Hepatocyte (in vitro differentiated cells): ENCODE measurements at regions not wholly inside any gene's neighbourhood (a gene's known extent, or its start where the extent isn't known, plus 50 kb on each side); places are given as distances from the start of the nearest gene placed in this dataset.

Experiments used
- DNase-seq: peaks from one replicate; pipeline ENCODE4 v3.0.0-alpha.2; 2016; ENCODE audit warnings: low spot score
- H2AFZ ChIP-seq: fragments of 200-600 bp; sonication (generic); 2 replicates; pipeline ENCODE4 v1.6.0; 2016; ENCODE audit warnings: antibody characterized with exemption, mild to moderate bottlenecking
- H3K27ac ChIP-seq: fragments of 200-600 bp; sonication (generic); 2 replicates; pipeline ENCODE4 v1.5.1; 2016; ENCODE audit warnings: mild to moderate bottlenecking
- H3K27me3 ChIP-seq: fragments of 200-600 bp; sonication (generic); 2 replicates; pipeline ENCODE4 v1.6.1; 2016
- H3K36me3 ChIP-seq: fragments of 200-600 bp; sonication (generic); replicated peaks from 2 replicates; pipeline ENCODE4 v1.5.1; 2016; ENCODE audit warnings: low read depth; ENCODE audit not compliant: insufficient read depth
- H3K4me1 ChIP-seq: fragments of 200-600 bp; sonication (generic); 2 replicates; pipeline ENCODE4 v1.5.1; 2016; ENCODE audit warnings: mild to moderate bottlenecking, moderate library complexity; ENCODE audit not compliant: insufficient read depth
- H3K4me2 ChIP-seq: fragments of 200-600 bp; sonication (generic); 2 replicates; pipeline ENCODE4 v1.6.0; 2016
- H3K4me3 ChIP-seq: fragments of 200-600 bp; sonication (generic); 2 replicates; pipeline ENCODE4 v1.5.1; 2016; ENCODE audit warnings: mild to moderate bottlenecking
- H3K79me2 ChIP-seq: fragments of 200-600 bp; sonication (generic); 2 replicates; pipeline ENCODE4 v1.6.0; 2017; ENCODE audit warnings: mild to moderate bottlenecking
- H3K9me2 ChIP-seq: fragments of 200-600 bp; sonication (generic); replicated peaks from 2 replicates; pipeline ENCODE4 v1.6.0; 2017; ENCODE audit warnings: mild to moderate bottlenecking; ENCODE audit not compliant: insufficient read depth
- H3K9me3 ChIP-seq: fragments of 200-600 bp; sonication (generic); 2 replicates; pipeline ENCODE4 v1.5.1; 2016; ENCODE audit warnings: low read depth, mild to moderate bottlenecking
- H4K20me1 ChIP-seq: fragments of 200-600 bp; sonication (generic); 2 replicates; pipeline ENCODE4 v1.6.0; 2016; ENCODE audit warnings: mild to moderate bottlenecking; ENCODE audit not compliant: insufficient read depth, poor library complexity, severe bottlenecking
- EZH2 ChIP-seq: fragments of 200-600 bp; sonication (generic); IDR thresholded peaks from 2 replicates; pipeline ENCODE4 v1.6.1; 2016; ENCODE audit warnings: antibody characterized with exemption, mild to moderate bottlenecking, borderline replicate concordance
- EZH2phosphoT487 ChIP-seq: fragments of 200-600 bp; sonication (generic); IDR thresholded peaks from one replicate; pipeline ENCODE4 v1.6.1; 2018; ENCODE audit warnings: antibody characterized with exemption, mild to moderate bottlenecking, low read depth, moderate library complexity; ENCODE audit not compliant: unreplicated experiment, severe bottlenecking
- WGBS: methylation state at CpG from one replicate; pipeline ENCODE4 v1.1.6; 2016; ENCODE audit warnings: low lambda C conversion rate; ENCODE audit errors: missing lambda C conversion rate; 5-methylcytosine and 5-hydroxymethylcytosine counted together
- TF ChIP-seq, protein P1 (sequence below): fragments of 200-600 bp; sonication (generic); IDR thresholded peaks from 2 replicates; pipeline ENCODE4 v1.5.1; 2016; ENCODE audit warnings: antibody characterized with exemption, mild to moderate bottlenecking; ENCODE audit not compliant: poor library complexity

DNA sequence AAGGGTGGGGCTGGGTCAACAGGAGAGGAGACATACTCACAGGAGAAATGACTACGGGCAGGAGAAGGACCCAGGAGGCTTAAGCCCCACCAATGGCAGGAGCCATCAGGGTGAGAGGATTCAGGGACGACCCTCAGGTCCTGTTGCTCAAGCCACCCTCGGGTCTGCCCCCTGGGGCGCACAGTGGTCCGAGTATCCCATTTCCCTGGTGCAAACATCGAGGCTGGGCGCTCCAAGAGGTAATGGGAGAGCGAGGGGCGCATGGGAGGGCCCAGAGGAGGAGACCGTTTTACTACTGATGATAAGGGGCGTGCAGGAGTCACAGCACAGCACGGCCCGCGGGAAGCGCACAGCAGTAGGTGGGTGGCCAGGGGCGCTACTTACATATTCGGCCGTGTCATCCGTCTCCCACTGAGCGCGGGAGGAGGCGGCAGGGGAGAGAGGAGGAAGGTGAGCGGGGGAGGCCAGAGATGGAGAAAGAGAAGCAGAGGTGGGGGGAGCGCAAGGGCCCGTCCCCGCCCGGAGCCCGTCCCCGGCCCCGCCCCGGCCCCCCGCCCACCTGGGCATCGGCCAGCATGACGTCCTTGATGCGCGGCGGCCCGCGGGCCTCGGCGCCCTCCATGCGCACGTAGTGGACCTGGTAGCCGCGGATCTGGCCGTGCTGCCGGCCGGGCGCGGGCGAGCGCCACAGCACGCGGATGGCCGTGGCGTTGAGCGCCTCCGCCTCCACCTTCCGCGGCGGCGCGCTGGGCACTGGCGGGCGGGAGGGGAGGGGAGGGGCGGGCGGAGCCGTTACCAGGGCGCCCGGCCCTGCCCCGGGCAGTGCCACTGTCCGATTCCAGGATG is 111.5 kb downstream of the PTPRS start:
- no peaks in the 10 kb centered on the region for H3K9me2 ChIP-seq
- no peaks in the 10 kb centered on the region for H3K9me3 ChIP-seq
- no peak for TF ChIP-seq EZH2phosphoT487
- no peak for TF ChIP-seq EZH2
- TF ChIP-seq, protein P1, sequence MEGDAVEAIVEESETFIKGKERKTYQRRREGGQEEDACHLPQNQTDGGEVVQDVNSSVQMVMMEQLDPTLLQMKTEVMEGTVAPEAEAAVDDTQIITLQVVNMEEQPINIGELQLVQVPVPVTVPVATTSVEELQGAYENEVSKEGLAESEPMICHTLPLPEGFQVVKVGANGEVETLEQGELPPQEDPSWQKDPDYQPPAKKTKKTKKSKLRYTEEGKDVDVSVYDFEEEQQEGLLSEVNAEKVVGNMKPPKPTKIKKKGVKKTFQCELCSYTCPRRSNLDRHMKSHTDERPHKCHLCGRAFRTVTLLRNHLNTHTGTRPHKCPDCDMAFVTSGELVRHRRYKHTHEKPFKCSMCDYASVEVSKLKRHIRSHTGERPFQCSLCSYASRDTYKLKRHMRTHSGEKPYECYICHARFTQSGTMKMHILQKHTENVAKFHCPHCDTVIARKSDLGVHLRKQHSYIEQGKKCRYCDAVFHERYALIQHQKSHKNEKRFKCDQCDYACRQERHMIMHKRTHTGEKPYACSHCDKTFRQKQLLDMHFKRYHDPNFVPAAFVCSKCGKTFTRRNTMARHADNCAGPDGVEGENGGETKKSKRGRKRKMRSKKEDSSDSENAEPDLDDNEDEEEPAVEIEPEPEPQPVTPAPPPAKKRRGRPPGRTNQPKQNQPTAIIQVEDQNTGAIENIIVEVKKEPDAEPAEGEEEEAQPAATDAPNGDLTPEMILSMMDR: no peak
- no peak overlapping the region for H2AFZ ChIP-seq
- no peak overlapping the region for H3K27ac ChIP-seq
- H4K20me1 ChIP-seq: no peaks in the 10 kb centered on the region
- H3K79me2 ChIP-seq: no peaks in the 10 kb centered on the region
- 96% methylated on average over 21 of the region's 72 CpGs for WGBS
- no peak overlapping the region for H3K4me3 ChIP-seq
- no peak for DNase-seq
- no peaks in the 10 kb centered on the region for H3K4me1 ChIP-seq
- no peak overlapping the region for H3K4me2 ChIP-seq
- no peaks in the 10 kb centered on the region for H3K27me3 ChIP-seq
- H3K36me3 ChIP-seq: no peaks in the 10 kb centered on the region

DNA sequence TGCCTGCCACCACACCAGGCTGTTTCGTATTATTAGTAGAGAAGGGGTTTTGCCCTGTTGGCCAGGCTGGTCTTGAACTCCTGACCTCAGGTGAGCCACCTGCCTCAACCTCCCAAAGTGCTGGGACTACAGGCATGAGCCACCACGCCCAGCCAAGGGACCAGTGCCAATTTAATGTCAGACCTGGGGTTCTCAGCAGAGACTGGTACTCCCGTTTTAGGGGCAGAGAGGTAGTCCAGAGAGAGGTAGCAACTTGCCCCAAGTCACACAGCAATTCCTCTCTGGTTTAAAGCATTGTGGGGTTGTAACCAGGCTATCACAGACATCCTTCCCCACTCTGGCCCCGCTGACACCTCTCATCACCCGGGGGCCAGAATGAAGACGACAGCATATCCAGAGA is 112.1 kb downstream of the PTPRS start:
- no peaks in the 10 kb centered on the region for H3K79me2 ChIP-seq
- H3K4me1 ChIP-seq: no peaks in the 10 kb centered on the region
- WGBS: 90% methylated on average over 6 of the region's 6 CpGs
- H4K20me1 ChIP-seq: no peaks in the 10 kb centered on the region
- no peak overlapping the region for H3K4me2 ChIP-seq
- no peak overlapping the region for H3K27ac ChIP-seq
- H3K9me2 ChIP-seq: no peaks in the 10 kb centered on the region
- no peaks in the 10 kb centered on the region for H3K27me3 ChIP-seq
- H3K4me3 ChIP-seq: no peak overlapping the region
- DNase-seq: no peak
- no peaks in the 10 kb centered on the region for H3K9me3 ChIP-seq
- TF ChIP-seq EZH2phosphoT487: no peak
- H2AFZ ChIP-seq: no peak overlapping the region
- H3K36me3 ChIP-seq: no peaks in the 10 kb centered on the region

DNA sequence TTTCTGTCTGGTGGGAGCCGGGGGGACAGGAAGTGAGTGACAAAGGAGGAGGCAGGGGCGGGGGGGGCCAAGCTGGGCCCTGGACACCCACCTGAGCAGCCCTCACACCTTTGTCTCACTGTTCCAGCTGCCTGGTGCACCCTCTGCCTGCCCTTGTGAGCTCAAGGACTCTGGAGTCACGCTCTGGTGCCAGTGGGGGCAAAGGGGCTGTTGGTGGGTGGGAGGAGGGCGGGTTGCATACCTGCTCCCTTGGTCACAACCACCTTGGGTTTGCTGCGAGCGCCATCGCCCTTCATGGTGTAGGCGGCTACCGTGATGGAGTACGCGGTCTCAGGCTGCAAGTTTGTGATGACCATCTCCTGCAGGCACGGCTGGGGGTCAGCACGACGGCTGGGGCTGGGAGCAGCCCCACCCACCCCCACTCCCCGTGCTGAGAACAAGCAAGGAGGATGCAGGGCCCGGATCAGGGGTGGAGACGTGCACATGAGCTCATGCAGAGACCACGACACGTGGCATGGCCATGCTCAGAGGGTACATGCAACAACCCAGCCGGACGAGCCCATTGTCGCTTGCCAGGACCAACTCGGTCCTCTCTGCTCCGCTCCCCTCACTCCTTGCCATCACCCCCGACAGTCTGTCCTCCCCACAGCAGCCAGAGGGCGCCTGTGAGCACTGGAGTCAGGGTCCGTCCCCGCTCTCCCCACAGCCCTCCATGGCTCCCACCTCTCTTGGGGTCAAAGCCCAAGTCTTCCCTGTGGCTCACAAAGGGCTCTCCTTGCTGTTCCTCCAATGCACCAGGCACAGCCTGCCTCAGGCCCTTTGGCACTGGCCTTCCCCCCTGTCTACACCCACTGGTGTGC is 114.9 kb downstream of the PTPRS start:
- Histone ChIP-seq H3K9me3 (no peaks in the 10 kb centered on the region), H3K27ac (no peak overlapping the region), H4K20me1 (no peaks in the 10 kb centered on the region), H3K4me2 (no peak overlapping the region), H3K27me3 (no peaks in the 10 kb centered on the region), H2AFZ (no peak overlapping the region), H3K79me2 (no peaks in the 10 kb centered on the region), H3K4me3 (no peak overlapping the region), H3K4me1 (no peaks in the 10 kb centered on the region), H3K9me2 (no peaks in the 10 kb centered on the region), H3K36me3 (no peaks in the 10 kb centered on the region)
- 87% methylated on average over 19 of the region's 28 CpGs for WGBS
- TF ChIP-seq EZH2phosphoT487 (no peak), EZH2 (no peak)
- TF ChIP-seq, protein P1: peak; percentile 31
- no peak for DNase-seq

DNA sequence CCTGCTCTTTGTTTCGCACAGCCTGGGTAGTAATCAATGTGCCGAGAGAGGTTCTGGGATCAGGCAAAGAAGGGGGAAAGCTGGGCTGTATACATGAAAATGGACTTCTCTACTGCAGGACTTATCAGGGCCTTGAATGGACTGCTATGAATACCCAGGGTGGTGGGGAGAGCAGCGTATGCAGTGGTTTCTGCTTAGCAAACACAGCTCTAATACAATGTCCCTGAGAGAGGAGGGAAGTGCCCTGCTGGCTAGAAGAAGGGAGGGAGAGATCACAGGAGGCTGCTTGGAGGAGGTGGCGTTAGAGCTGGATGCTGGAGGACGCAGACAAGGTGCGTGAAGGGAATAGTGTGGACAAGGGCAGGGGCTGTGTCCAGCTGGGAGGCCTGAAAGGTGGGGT is 116.1 kb downstream of the PTPRS start:
- Histone ChIP-seq H4K20me1 (no peaks in the 10 kb centered on the region), H3K79me2 (no peaks in the 10 kb centered on the region), H3K27me3 (no peaks in the 10 kb centered on the region), H3K9me2 (no peaks in the 10 kb centered on the region), H3K4me1 (no peaks in the 10 kb centered on the region), H3K4me3 (no peak overlapping the region), H3K36me3 (no peaks in the 10 kb centered on the region), H2AFZ (no peak overlapping the region), H3K27ac (no peak overlapping the region), H3K9me3 (no peaks in the 10 kb centered on the region), H3K4me2 (no peak overlapping the region)
- TF ChIP-seq EZH2phosphoT487: no peak
- TF ChIP-seq, protein P1: no peak
- TF ChIP-seq EZH2: no peak
- no peak for DNase-seq
- WGBS: 94% methylated on average over 6 of the region's 6 CpGs
